GM19025 (cell line): ENCODE measurements at regions not wholly inside any gene's neighbourhood (a gene's known extent, or its start where the extent isn't known, plus 50 kb on each side); places are given as distances from the start of the nearest gene placed in this dataset.

Experiments used
- ATAC-seq: cut with Tn5 transposase; IDR thresholded peaks from one replicate; pipeline ENCODE4 v1.9.1; 2021; ENCODE audit warnings: mild to moderate bottlenecking, low read depth, moderate library complexity; ENCODE audit not compliant: unreplicated experiment

DNA sequence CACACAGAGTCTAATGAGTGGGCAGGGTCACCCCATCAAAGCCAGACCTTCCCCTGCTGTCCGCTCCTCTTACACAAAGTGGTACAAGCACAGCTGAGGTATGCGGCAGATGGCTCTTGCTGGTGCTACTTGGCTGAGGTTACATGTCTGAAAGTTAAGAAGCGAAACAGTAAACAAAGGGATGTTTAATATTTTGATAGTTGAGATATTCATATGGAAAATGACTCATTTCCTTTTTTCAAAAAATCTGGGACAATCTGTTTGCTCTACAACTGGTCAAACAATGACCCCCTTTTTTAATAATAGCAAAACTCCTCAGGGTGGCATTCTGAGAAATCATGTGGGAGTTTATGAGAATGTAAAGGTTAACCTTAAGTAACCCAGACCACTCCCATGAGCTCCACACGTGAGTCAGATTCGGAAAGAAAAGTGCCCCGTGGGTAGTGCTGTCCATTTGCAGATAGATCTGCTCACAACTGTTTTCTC lies 245.3 kb downstream of the TBXT start:
- ATAC-seq = no peak

DNA sequence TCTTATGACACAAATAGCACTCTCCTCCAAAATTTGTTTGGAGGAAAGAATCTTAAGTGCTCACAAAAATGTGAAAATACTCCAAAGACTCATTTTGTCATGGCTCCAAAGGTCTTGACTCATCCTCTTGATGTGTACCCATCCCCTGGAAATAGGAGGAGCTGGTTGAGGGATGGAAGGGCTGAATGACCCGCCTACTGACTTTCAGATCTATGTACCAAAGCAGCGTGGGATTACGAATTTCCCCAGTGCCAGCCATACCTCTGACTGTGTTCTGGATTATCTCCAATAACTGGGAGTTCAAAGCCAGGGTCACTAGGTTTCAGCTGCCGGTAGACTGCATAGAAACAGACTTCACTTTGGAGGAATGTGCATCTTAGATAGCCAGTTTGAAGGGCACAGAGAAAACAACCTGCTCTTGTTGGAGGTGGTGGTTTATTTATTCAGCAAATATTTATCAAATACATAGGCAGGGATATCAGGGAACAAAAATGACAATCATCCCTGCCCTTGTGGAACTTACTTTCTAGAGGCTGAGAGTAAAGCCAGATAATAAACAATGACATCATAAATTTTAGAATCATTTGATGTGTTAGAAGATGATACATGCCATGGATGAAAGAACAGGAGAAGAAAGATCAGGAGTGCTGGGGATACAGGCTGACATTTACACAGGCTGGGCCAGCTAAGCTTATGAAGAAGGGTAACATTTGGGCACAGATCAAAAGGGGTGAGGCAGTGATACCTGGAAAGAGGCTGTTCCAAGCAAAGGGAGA lies 246.6 kb downstream of the TBXT start:
- ATAC-seq = no peak

DNA sequence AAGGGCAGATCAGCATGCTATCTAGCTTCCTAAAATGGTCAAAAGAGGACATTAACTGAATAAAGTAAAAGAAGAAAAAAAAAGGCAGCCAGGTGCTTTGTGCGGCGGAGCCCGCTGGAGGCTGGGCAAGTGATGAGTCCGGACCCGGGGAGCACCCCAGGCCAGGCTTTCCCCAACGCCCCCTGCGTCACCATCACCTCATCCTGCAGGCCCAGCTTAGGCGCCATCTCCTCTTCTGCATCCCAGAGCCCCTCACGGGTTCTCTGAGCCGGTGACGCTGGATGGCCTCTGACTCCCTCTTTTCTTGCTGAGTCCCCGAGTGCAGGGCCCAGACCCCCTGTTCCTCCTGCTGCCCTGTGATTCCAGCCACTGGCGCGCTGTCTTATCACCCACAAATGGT lies 250.1 kb downstream of the TBXT start:
- no peak for ATAC-seq

DNA sequence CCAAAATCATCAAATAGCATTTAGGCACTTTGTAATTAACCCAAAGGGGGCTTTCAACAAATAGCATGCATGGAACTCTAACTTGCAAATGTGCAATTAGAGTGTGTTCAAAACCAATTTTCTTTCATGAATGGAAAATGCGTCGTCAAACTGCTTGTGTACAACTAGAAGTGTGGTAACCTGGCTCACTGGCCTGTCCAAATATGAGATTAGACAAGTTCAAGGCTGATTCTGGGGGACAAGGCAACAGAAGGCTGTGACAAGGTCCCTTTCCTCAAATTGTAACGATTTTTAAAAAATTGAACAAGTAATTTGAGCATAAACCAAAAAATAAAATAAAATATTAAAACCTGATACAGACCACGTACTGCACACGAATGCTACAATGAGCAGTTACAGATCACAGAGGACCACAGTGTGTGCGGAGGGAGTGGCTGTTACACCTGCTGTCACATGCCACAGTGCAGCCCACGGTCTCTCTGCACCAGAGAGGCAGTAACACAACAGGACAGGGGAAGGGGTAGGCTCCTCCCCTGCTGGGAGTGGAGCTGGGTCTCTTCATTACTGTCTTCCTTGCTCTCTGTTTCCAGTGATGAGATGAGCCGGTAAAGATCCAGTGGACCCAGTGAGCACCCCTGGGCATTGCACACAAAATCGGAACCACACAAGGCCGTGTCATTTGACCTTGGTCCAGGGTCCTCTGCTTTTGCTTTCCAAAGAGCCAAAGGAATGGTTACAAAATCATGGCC lies 252.2 kb upstream of the PDE10A start:
- no peak for ATAC-seq

DNA sequence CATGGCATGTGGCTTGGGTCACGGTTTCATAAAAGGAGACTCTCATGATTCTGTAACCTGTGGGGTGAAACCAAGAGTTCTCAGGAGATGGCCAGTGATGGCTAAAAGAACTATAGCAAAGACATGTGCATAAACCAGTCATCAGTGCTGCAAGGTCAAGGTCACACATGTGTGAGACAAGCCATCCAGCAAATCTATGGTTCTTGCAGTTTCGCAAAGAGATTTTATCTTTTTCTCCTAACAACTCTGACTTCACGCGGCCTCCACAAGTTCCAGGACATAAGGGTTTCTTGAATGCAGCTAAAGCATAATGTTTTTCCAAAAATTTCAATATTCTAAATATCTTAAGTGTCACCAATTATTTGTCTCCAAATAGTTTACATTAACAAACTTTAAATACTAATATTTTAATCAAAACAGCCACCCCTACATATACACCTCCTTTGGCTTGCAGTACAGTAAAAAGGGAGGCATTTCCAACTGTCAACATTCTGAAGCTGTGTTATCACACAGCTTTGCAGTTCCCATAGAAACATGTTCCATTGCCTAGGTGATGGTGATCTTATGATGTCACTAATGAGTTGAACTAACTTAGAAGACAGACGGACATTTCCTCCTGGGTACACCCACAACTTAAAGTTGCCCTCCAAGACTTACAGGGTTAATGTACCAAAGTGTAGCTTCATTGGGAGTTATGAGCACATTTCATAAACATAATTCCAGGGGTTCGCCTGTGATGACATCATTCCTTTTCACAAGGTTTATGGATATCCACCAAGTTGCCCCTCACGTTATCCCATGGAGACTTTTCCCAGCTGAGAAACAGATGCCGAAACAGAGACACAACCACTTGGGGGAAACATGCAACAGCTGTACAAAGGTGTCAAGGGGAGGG lies 250.9 kb upstream of the PDE10A start:
- ATAC-seq = no peak

DNA sequence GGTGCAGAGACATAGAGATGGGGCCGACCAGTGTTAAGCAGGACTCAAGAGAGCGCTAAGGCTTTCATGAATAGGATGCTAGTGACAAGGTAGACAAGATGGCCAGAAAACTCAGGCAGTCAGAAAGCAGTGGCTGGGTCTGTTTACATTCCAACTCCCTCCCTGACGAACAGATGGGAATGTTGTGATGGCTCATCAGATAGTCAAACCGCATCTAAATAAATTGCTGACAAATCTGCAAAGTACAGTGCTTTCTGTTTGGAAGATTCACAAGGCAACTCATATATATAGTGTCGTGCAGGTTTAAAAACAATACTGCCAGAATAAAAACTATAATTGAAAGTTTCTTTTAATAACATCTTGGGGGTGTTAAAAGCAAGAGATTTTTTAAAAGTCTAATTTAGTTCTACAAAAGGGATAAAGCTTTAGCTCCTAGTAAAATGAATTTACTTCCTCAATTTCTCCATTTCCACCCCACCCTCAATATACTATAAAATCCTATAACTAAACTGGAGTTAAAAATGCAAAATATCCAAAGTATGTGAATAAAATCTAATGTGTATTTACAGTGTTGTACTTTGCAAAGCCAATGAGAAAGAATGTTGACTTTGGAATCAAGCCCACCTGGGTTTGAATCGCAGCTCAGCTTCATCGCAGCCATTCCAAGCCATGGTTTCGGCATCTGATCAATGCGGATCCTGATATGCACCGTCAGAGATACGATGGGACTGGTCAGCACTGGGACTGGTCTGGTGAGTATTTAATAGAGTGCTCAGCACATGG lies 247.3 kb upstream of the PDE10A start:
- no peak for ATAC-seq

DNA sequence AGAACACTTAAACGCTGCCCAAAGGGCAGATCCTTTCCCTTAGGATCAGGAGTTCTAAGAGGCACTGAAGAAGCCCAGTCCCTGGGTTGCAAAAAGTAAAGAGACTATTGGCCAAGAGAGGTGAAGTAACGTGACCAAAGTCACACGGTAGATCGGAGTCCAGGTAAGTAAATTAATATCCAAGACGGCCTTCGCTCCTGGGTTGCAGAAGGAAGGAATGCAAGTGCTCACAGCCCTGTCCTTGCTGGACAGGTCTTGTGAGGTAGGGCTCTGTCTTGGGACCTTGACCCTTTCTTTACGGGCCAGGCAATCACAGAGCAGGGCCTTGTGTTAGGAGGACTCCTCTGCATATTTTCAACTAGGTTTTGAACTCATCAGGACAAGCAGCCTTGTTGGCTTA lies 243.7 kb upstream of the PDE10A start:
- ATAC-seq = no peak

DNA sequence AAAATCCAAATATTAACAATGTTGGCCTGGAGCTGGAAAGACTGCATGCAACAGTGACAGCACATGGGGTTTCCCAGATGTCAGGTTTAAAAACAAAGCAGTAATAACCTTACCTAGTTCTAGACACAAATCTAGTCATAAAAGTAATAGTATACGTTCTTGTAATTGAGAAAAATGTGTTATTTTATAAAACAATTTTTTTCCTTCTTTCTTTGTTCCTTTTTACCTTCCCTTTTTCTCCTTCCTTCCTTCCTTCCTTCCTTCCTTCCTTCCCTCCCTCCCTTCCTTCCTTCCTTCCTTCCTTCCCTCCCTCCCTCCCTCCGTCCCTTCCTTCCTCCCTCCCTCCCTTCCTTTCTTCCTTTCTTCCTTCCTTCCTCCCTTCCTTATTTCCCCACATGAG lies 242.7 kb upstream of the PDE10A start:
- ATAC-seq = no peak

DNA sequence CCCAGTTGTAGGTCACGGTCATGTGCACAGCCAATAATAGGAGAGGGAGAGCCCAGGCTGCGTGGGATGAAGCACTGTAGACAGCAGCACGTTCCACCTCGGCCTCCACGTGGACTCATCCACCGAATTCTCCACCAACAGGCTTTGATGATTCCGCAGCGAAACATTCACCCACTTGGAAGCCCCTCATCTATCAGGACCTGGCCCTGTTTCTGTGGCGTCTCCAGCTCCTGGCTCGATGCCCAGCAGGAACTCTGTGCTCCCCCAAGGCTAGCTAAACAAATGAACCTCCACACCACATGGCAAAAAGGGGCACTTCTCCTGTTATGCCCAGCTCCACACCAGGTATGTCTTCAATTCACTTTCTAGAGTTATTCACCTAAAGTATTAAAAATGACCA lies 237.9 kb upstream of the PDE10A start:
- no peak for ATAC-seq

DNA sequence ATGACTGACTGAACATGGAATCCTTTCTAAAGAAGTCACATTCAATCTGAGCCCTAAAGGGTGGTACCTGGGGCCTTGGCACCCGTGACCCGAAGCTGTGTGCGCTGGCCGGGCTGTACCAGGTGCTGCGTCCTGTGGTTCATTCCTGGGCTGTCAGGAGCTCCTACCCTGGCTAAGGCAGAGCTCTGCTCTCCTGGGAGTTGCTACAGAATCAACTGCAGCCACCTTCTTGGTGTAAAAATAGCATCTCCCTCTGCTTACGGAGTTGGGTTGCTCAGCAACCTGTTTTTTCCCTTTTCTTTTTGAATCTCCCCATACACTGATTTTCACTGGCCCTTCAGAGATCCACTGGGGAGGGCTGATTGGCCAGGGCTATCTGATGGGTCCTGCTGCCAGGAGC lies 236.6 kb upstream of the PDE10A start:
- no peak for ATAC-seq

DNA sequence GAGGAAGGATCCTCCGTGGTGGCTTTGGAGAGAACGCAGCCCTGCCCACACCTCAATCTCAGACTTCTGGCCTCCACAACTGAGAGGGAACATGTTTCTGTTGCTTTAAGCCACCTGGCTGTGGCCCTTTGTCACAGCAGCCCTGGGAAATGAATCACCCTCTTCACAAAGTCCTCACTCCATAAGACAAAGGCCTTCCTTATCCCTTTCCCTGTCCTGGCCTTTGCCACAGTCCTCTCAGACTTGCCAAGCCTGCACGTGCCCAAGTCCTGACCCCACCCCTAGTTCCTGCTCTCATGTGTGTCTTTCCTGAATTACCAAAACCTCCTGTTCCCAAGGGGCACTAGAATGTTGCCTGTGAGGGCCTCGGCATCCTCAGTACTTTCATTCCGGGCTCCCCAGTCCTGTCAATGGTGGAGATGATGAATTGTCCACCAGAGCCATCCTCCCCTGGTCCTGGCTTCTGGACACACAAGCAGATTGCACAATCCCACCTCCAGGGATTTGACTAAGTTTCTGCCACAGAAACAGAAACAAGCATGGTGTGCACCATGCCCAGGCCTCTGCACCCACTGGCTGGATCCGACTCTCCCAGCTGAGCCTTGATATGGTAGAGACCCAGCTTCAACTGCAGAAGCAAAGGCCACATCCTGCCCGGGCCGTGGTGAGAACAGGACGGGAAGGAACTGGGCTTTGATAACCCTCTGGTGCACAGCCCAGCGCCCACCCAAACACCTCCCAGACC lies 232.6 kb upstream of the PDE10A start:
- no peak for ATAC-seq

DNA sequence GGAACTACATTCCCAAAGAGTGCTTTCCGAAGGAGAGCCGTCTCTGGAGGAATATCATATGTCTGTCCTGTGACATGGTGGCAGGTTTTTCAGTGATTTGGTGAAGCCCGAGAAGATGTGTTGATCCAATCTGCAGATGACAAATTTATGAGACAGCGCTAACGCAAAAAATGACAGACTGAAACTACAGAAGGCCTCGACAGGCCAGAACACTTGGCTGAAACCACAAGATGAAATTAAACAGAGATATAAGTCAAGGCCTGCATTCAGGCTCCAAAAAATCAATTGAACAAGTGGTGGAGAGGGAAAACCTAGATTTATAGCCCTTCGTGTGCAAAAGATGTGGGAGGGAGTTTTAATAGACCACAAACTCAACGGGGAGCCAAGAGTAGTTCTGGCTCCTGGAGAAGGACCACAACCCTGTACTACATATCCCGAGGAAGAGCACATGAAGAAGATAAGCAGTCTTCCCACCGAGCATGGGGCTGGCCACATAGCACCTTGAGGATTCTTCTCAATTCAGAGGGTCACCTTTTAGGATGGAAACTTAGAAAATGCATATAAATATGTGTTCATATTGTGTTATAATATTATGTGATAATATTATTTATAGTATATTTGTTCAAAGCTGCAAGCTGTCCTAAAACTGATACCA lies 231.3 kb upstream of the PDE10A start:
- ATAC-seq = no peak

DNA sequence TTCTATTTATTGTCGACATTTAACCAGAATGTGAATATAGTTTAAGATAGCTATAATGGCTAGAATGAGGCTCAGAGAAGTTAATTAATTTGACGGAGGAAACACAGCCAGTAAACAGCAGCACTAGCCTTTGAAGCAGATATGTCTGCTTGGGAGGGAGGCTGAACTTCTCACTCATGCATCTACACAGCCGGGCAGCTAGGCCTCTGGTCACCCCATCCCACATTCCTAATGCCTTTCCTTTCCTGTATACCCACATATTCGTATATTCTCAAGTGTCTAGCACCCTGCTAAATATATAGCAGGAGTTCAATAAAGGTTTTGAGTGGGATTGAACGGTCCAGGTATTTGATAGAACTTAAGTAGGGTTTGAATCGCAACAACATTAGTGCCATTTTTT lies 230.4 kb upstream of the PDE10A start:
- ATAC-seq = no peak

DNA sequence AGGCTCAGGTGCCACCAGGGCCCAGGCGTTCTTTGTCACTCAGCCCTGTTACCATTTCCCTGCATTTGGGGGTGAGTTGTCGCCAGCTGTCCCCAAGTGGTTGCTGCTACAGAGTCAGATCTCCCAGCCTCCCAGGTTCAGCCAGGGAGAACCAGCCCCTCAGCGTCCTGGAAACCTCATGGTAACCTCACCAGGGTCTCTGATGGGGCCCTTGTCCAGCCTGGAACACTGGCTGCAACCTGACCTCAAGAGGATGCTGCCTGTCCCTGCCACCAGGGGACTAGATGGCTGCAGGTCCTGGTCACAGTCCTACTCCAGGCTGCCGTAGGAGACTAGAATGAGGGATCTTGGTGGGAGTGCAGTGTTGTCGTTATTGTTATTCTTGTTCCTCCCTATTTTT lies 228.3 kb upstream of the PDE10A start:
- no peak for ATAC-seq

DNA sequence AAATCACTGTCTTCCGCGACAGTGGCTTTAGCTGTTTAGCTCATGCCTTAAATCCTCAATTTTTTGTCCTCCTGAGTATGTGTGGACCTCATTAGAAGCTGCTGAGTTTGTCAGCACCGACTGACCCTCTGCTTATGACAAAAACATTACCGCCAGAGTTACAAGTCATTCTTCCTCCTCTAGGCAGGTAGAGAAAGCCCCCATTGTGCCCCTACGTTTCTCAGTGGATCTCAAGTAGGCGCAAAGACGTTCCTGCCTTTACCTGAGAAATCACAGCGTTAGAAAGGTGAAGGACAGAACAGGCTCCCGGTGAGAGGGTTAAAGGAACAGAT lies 227.3 kb upstream of the PDE10A start:
- ATAC-seq = no peak

DNA sequence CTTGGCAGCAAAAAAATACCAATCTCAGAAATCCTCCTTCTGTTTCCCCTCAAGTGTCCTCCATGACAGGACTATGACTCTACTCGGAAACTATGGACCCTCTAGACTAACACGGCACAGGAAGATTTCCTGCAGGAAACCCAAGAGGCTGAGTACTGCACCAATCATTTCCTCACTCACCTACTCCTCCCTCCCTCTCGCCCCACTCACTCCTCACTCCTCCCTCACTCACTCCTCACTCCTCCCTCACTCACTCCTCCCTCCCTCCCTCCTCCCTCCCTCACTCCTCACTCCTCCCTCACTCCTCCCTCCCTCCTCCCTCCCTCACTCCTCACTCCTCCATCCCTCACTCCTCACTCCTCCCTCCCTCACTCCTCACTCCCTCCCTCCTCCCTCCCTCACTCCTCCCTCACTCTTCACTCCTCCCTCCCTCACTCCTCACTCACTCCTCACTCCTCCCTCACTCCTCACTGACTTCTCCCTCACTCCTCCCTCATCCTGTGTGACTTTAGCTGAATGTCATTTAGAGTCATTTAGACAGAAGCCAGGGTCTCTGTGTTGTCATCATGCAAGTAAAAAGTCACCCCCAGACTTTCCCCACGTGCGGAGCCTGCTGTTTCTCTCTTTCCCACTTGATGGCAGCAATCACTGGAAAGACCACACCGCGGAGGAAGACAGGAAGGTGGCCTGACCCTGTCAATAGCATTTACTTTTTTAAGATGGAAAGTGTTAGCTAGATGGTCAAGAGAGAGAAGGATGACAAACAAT lies 226.8 kb upstream of the PDE10A start:
- no peak for ATAC-seq

DNA sequence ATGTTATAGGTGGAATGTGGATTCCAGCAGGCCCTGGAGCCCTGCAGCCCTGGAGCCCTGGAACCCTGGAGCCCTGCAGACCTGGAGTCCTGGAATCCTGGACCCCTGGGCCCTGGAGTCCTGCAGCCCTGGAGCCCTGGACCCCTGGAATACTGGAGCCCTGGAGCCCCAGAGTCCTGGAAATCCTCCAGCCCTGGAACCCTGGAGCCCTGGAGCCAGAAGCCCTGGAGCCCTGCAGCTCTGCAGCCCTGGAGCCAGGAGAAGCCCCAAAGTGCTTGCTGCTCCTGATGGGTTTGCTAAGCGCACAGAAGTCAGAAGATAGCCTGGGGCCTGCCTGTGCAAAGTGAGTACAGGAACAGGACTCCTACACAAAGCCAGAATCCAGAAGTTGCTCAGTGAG lies 223.1 kb upstream of the PDE10A start:
- no peak for ATAC-seq
